ENCODE measurements at regions not wholly inside any gene's neighbourhood (a gene's known extent, or its start where the extent isn't known, plus 50 kb on each side); places are given as distances from the start of the nearest gene placed in this dataset.

GRCh38 chr11:69357458-69358397 is 63.8 kb downstream of the MYEOV start:
- TF ChIP-seq FOXA1 (IDR thresholded peaks at IDR 0.05) (no peak), NFRKB (IDR thresholded peaks at IDR 0.05) (no peak), SP1 (IDR thresholded peaks at IDR 0.05) (no peak), SUZ12 (IDR thresholded peaks at IDR 0.05) (no peak), L3MBTL2 (conservative IDR thresholded peaks at IDR 0.05) (no peak), BHLHE40 (IDR thresholded peaks at IDR 0.05; ENCODE audit: borderline replicate concordance) (no peak), FOXM1 (IDR thresholded peaks at IDR 0.05; ENCODE audit: borderline replicate concordance) (no peak), ZNF384 (IDR thresholded peaks at IDR 0.05) (no peak), CTBP1 (IDR thresholded peaks at IDR 0.05; ENCODE audit: borderline replicate concordance) (no peak), FOXK2 (IDR thresholded peaks at IDR 0.05) (no peak), ELF4 (IDR thresholded peaks at IDR 0.05) (no peak), ARNT (IDR thresholded peaks at IDR 0.05) (no peak), LEF1 (IDR thresholded peaks at IDR 0.05; ENCODE audit: borderline replicate concordance) (no peak)
